Left ventricle myocardium inferior (tissue), 1 donor: ENCODE measurements at regions not wholly inside any gene's neighbourhood (a gene's known extent, or its start where the extent isn't known, plus 50 kb on each side); places are given as distances from the start of the nearest gene placed in this dataset.

Source experiments
- DNase-seq: peaks from one replicate; pipeline ENCODE4 v3.0.0-alpha.2; 2020
- H3K27ac ChIP-seq: fragments of 200-600 bp; replicated peaks from 2 replicates; pipeline ENCODE4 v1.8.0; 2021
- H3K27me3 ChIP-seq: fragments of 200-600 bp; 2 replicates; pipeline ENCODE4 v1.8.0; 2021; ENCODE audit warnings: low read depth
- H3K36me3 ChIP-seq: fragments of 200-600 bp; 2 replicates; pipeline ENCODE4 v1.8.0; 2021
- H3K4me1 ChIP-seq: fragments of 200-600 bp; 2 replicates; pipeline ENCODE4 v1.8.0; 2021
- H3K4me3 ChIP-seq: fragments of 200-600 bp; 2 replicates; pipeline ENCODE4 v1.8.0; 2021; ENCODE audit warnings: mild to moderate bottlenecking, moderate library complexity
- H3K9me3 ChIP-seq: fragments of 200-600 bp; replicated peaks from 2 replicates; pipeline ENCODE4 v1.8.0; 2021
- intact Hi-C: fragments of 100-400 bp; cut with micrococcal nuclease; formaldehyde crosslinking; loops from one replicate; pipeline ENCODE4 v1.11.0; 2022
- TF ChIP-seq, protein P1 (sequence below): fragments of 200-600 bp; IDR thresholded peaks from 2 replicates; pipeline ENCODE4 v1.8.0; 2021; ENCODE audit warnings: antibody characterized with exemption, mild to moderate bottlenecking, borderline replicate concordance
- donor health status: DM: no; HTN: yes; CAD: no; lungs with severe emphysema.

DNA sequence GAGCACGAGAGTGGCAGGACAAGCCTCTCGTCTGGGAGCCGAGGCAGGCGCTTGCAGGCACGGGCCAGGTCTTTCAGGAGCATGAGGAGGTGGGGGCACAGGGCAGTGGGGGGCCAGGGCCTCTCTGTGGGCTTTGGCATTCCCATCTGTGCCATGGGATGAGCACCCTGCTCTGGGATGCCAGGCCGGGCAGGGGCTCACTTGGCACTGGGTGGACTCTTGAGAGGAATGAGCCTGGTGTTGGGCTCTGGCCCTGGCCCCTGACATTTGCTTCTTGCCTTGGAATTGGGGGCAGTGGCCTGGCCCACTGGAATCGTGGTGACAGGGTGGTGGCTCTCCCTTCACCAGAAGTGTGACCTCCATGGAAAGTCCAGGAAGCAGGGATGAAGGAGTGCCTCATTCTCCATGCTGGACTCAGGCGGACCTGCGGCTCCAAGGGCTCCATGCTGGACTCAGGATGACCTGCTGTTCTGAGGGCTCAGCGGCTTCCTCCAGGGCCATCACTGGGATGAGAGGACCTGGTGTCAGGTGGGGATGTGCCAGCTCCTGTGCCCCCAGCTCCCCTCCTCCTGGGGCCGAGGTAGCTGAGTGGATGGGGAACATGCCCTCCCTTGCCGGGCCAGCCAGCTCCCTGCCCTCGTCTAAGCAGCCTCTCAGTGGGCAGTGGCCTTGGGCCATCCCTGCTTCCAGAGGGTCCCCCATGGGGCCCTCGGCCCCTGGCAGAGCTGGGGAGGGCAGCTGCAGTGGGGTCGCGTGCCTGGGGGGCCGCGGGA lies 220.3 kb downstream of the KIF26A start:
- peaks cover 59% of the 10 kb centered on the region for H3K27me3 ChIP-seq
- H3K9me3 ChIP-seq: no peaks in the 10 kb centered on the region
- no peak overlapping the region for H3K4me3 ChIP-seq
- no peak for DNase-seq
- H3K27ac ChIP-seq: no peak overlapping the region
- TF ChIP-seq, protein P1, sequence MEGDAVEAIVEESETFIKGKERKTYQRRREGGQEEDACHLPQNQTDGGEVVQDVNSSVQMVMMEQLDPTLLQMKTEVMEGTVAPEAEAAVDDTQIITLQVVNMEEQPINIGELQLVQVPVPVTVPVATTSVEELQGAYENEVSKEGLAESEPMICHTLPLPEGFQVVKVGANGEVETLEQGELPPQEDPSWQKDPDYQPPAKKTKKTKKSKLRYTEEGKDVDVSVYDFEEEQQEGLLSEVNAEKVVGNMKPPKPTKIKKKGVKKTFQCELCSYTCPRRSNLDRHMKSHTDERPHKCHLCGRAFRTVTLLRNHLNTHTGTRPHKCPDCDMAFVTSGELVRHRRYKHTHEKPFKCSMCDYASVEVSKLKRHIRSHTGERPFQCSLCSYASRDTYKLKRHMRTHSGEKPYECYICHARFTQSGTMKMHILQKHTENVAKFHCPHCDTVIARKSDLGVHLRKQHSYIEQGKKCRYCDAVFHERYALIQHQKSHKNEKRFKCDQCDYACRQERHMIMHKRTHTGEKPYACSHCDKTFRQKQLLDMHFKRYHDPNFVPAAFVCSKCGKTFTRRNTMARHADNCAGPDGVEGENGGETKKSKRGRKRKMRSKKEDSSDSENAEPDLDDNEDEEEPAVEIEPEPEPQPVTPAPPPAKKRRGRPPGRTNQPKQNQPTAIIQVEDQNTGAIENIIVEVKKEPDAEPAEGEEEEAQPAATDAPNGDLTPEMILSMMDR: no peak
- peaks cover 12% of the 10 kb centered on the region for H3K4me1 ChIP-seq
- H3K36me3 ChIP-seq: no peaks in the 10 kb centered on the region
- intact Hi-C loops: no loop called here

DNA sequence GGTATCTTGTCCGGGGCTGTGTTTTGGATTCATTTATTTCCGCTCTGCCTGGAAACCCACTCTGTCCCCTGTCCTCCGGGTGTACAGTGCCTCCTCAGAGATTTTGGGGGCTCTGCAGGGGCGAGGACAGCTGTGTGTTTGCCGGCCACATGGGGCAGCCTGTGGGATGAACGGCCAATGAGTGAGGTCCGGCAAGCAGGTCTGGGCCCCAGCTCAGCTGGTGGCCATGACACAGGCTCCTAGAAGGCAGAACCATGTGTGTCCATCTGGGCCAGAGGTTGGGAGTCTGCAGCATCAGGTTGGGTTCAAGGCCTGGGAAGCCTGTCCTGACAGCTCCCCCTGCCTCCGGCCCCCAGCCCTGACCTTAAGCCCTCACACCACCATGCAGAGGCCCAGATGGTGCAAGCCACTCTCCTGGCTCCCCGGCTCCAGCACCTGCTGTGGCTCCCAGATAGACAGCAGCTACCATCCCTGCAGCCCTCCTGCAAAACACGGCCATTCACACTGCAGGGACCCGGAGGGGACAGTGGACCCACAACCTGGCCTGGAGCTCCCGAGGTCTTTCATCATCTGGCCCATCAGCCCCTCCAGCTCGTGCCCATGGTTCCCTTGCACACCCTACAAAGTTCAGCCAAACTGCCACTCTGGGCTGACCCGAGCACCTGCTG lies 220.1 kb upstream of the C14orf180 start:
- intact Hi-C loops: no loop called here
- Histone ChIP-seq H3K27ac (no peak overlapping the region), H3K4me1 (peaks cover 6% of the 10 kb centered on the region), H3K27me3 (peaks cover 56% of the 10 kb centered on the region), H3K36me3 (no peaks in the 10 kb centered on the region), H3K4me3 (no peak overlapping the region), H3K9me3 (no peaks in the 10 kb centered on the region)
- no peak for DNase-seq
- TF ChIP-seq, protein P1: no peak

DNA sequence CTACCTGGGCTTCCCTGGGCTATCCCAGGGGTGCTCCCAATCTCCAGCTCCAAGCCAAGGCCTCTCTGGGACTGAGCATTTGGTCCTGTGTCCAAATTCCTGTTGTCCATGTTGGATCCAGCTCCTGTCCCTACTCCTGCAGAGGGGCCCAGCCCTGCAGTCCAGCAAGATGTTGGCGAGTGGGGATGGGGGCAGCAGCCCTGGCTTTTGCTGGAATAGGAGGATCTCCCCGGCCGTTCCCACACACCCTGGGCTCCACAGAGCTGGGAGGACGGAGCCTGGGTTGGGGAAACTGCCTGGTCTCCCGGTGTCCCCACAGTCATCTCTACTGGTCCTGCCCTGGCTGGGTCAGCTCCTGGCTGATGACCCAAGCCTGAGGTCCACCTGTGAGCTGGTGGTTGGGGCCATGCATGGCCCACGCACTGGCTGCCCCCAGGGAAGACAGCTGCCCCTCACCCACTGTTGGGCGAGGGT lies 219.6 kb upstream of the C14orf180 start:
- no peak overlapping the region for H3K4me3 ChIP-seq
- intact Hi-C loops: no loop called here
- TF ChIP-seq, protein P1: no peak
- H3K9me3 ChIP-seq: peaks cover 5% of the 10 kb centered on the region
- H3K27ac ChIP-seq: no peak overlapping the region
- peaks cover 5% of the 10 kb centered on the region for H3K4me1 ChIP-seq
- no peaks in the 10 kb centered on the region for H3K36me3 ChIP-seq
- DNase-seq: no peak
- peaks cover 56% of the 10 kb centered on the region for H3K27me3 ChIP-seq

DNA sequence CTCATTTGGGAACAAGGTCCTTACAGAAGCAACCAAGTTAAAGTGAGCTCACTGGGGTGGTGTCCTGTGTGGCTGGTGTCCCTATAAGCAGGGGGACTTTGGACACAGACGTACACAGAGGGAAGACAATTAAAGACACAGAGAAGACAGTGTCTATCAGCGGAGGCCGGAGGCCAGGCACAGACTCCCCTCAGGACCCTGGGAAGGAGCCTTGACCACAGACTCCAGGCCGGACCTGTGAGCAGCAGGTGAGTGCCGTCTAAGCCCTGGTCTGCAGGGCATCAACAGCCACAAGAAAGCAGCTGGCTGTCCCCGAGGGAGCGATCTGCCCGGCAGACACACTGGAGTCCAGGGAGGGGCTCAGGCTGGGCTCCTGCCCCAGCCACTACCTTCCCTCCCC lies 219.1 kb upstream of the C14orf180 start:
- Histone ChIP-seq H3K9me3 (peaks cover 6% of the 10 kb centered on the region), H3K27ac (no peak overlapping the region), H3K4me1 (no peaks in the 10 kb centered on the region), H3K36me3 (no peaks in the 10 kb centered on the region), H3K4me3 (no peak overlapping the region), H3K27me3 (peaks cover 56% of the 10 kb centered on the region)
- TF ChIP-seq, protein P1: no peak
- intact Hi-C loops: no loop called here
- DNase-seq: no peak

DNA sequence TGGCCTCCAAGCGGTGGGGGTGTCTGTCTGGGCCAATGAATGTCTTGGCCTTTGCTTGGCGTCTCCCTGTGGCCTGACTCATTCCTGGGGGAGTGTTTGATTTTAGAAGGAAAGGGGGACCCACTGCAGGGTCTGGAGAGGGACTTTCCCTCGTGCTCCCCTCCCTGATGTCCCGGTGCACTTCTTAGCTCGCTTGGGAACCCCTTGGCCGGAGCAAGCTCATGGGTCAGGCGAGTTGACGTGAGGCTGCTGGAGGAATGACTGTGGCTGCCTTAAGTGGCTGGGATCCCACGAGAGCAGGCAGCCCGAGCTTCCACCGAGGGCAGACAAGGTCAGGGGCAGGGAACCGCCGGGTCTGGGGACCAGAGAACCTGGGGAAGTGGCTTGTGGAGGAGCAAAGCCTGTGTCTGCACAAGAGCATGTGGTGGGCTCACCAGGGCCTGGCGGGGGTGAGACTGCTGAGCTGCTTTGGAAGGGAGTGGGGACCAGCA lies 218.4 kb upstream of the C14orf180 start:
- intact Hi-C loops: no loop called here
- Histone ChIP-seq H3K4me3 (no peak overlapping the region), H3K9me3 (peaks cover 6% of the 10 kb centered on the region), H3K27me3 (peaks cover 56% of the 10 kb centered on the region), H3K4me1 (no peaks in the 10 kb centered on the region), H3K36me3 (no peaks in the 10 kb centered on the region), H3K27ac (no peak overlapping the region)
- TF ChIP-seq, protein P1: no peak
- no peak for DNase-seq
